PFSK-1 (cell line): ENCODE measurements at regions not wholly inside any gene's neighbourhood (a gene's known extent, or its start where the extent isn't known, plus 50 kb on each side); places are given as distances from the start of the nearest gene placed in this dataset.

ENCODE experiments used
- FOXP2 ChIP-seq: optimal IDR thresholded peaks from 2 replicates; pipeline ENCODE3; 2011; ENCODE audit warnings: borderline replicate concordance, control low read depth, inconsistent platforms; ENCODE audit not compliant: insufficient read depth; ENCODE audit errors: extremely low read length, extremely low read depth
- POLR2AphosphoS5 ChIP-seq: IDR thresholded peaks from 2 replicates; pipeline ENCODE4 v1.6.1; 2012; ENCODE audit warnings: low read depth, mild to moderate bottlenecking, control low read depth, low read length, moderate library complexity
- REST ChIP-seq, 2 experiments: IDR thresholded peaks; 2 replicates each; pipeline versions ENCODE4 v1.6.1 to v1.8.0; 2011 to 2012; ENCODE audit warnings: low read depth in 2 of 2, low read length in 2 of 2, control low read depth in 1 of 2, inconsistent platforms in 1 of 2, mild to moderate bottlenecking in 1 of 2, moderate library complexity in 1 of 2; ENCODE audit not compliant: insufficient read depth in 1 of 2
- SIN3A ChIP-seq: IDR thresholded peaks from 2 replicates; pipeline ENCODE4 v1.6.1; 2012; ENCODE audit warnings: mild to moderate bottlenecking, low read length, moderate library complexity, borderline replicate concordance; ENCODE audit not compliant: insufficient read depth
- TAF1 ChIP-seq: IDR thresholded peaks from 2 replicates; pipeline ENCODE4 v1.6.1; 2012; ENCODE audit warnings: low read length, control low read depth, borderline replicate concordance; ENCODE audit not compliant: insufficient read depth

- TF ChIP-seq REST (IDR thresholded peaks at IDR 0.05; ENCODE audit: insufficient read depth in 1 of 2, low read depth in 2 of 2, low read length in 2 of 2): no peak
Measured at GRCh38 chr2:196558497-196558896, 81.0 kb upstream of the CCDC150 start.

GRCh38 chr2:196563876-196564275, 75.6 kb upstream of the CCDC150 start:
- no peak for TF ChIP-seq SIN3A

GRCh38 chr2:196565106-196565765, 74.3 kb upstream of the CCDC150 start:
- TF ChIP-seq TAF1: no peak
- no peak for TF ChIP-seq REST (IDR thresholded peaks at IDR 0.05; ENCODE audit: insufficient read depth in 1 of 2, low read depth in 2 of 2, low read length in 2 of 2)
- no peak for TF ChIP-seq FOXP2
- TF ChIP-seq POLR2AphosphoS5: no peak
- TF ChIP-seq SIN3A: no peak

GRCh38 chr2:196565982-196566381, 73.5 kb upstream of the CCDC150 start:
- TF ChIP-seq SIN3A (no peak), REST (IDR thresholded peaks at IDR 0.05; ENCODE audit: insufficient read depth in 1 of 2, low read depth in 2 of 2, low read length in 2 of 2) (no peak), FOXP2 (no peak), TAF1 (no peak), POLR2AphosphoS5 (no peak)

- TF ChIP-seq POLR2AphosphoS5 (no peak), SIN3A (no peak), REST (IDR thresholded peaks at IDR 0.05; ENCODE audit: insufficient read depth in 1 of 2, low read depth in 2 of 2, low read length in 2 of 2) (no peak), TAF1 (no peak), FOXP2 (no peak)
Measured at GRCh38 chr2:196566961-196567666, 72.4 kb upstream of the CCDC150 start.
